ENCODE measurements at regions not wholly inside any gene's neighbourhood (a gene's known extent, or its start where the extent isn't known, plus 50 kb on each side); places are given as distances from the start of the nearest gene placed in this dataset.

DNA sequence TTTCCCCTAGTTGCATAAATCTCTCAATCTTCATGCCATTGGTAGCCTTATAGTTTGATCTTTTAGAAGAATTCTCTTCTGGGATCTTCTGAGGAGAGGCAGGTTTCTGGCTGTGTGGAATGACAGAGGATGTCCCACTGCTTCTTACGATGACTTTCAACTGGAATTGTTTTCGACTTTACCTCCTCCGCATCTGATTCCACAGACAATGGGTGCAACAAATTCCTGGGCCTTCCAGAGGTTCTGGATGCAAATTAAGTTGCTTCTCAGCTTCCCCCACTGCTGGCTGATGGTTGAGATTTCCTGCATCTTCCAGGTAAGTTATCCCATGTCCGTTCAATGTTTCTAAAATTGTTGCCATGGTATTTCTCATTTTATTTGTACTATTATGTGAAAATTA lies 142.3 kb upstream of the TSC22D1 start:
- TF ChIP-seq, protein P1, sequence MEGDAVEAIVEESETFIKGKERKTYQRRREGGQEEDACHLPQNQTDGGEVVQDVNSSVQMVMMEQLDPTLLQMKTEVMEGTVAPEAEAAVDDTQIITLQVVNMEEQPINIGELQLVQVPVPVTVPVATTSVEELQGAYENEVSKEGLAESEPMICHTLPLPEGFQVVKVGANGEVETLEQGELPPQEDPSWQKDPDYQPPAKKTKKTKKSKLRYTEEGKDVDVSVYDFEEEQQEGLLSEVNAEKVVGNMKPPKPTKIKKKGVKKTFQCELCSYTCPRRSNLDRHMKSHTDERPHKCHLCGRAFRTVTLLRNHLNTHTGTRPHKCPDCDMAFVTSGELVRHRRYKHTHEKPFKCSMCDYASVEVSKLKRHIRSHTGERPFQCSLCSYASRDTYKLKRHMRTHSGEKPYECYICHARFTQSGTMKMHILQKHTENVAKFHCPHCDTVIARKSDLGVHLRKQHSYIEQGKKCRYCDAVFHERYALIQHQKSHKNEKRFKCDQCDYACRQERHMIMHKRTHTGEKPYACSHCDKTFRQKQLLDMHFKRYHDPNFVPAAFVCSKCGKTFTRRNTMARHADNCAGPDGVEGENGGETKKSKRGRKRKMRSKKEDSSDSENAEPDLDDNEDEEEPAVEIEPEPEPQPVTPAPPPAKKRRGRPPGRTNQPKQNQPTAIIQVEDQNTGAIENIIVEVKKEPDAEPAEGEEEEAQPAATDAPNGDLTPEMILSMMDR (IDR thresholded peaks at IDR 0.05; ENCODE audit: extremely low read depth in 1 of 2, insufficient read depth in 1 of 2, low read depth in 1 of 2, low read length in 2 of 2) = no peak
- TF ChIP-seq FOS (IDR thresholded peaks at IDR 0.05; ENCODE audit: borderline replicate concordance, insufficient read depth, low read length) (no peak), EZH2 (IDR thresholded peaks at IDR 0.05; ENCODE audit: borderline replicate concordance, low read depth, low read length, severe bottlenecking) (no peak)
